ENCODE measurements at regions not wholly inside any gene's neighbourhood (a gene's known extent, or its start where the extent isn't known, plus 50 kb on each side); places are given as distances from the start of the nearest gene placed in this dataset.

GRCh38 chr2:118197011-118197675 lies 108.9 kb downstream of the INSIG2 start:
- no peak for DNase-seq (ENCODE audit: low spot score)

DNA sequence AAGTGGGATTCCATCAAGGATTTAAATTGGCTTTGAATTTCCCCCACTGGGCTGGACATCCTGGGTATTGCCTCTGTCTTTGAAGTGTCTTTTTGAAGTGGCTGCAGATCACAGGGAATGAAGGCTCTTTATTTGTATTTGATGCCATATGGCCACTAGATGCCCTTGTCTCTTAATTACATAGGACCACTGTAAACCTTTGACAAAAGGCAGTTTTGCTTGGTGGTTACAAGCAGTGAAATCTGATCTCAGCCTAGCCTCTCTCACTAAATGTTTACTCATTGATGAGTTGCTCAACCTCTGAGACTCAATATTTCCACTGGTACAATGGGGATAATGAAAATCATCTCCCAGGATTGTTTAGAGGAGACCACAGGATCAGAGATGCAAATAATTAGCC lies 102.2 kb downstream of the INSIG2 start:
- no TSS peak for BruUV-seq (replicated peaks)
- CTCF ChIA-PET = no interaction called here

More at GRCh38 chr2:118197011-118197675, 108.9 kb downstream of the INSIG2 start:
- intact Hi-C loops (cut with micrococcal nuclease; ENCODE audit: unreplicated experiment) = no loop called here
- no peaks in the 10 kb centered on the region for H3K4me1 ChIP-seq (ENCODE audit: insufficient read depth, low read length, poor library complexity, severe bottlenecking)
- no peak for TF ChIP-seq CTCF (conservative IDR thresholded peaks at IDR 0.05; ENCODE audit: low read depth, low read length)
- no peak for TF ChIP-seq EZH2 (IDR thresholded peaks at IDR 0.05; ENCODE audit: borderline replicate concordance, low read depth, low read length, poor library complexity, severe bottlenecking)
- H3K27ac ChIP-seq (ENCODE audit: low read depth, low read length, poor library complexity, severe bottlenecking) = no peak overlapping the region
- no peak overlapping the region for H3K4me3 ChIP-seq (ENCODE audit: low read depth, low read length, poor library complexity, severe bottlenecking)
- no peaks in the 10 kb centered on the region for H3K9me3 ChIP-seq (ENCODE audit: low read depth, low read length, poor library complexity, severe bottlenecking)
- no TSS peak for BruUV-seq (replicated peaks)
- ChIA-PET POLR2A (ENCODE audit: low non-redundant PET) (interaction anchor here (0.6 kb wide), 1 partner anchor 28 kb away, joined by 4 read pairs; no protein-coding TSS in a partner anchor), CTCF (no interaction called here)
- no peaks in the 10 kb centered on the region for H3K27me3 ChIP-seq (replicated peaks; ENCODE audit: insufficient read depth, low read depth, low read length, poor library complexity)
- H3K36me3 ChIP-seq (ENCODE audit: insufficient read depth, low read length, poor library complexity, severe bottlenecking) = no peaks in the 10 kb centered on the region

DNA sequence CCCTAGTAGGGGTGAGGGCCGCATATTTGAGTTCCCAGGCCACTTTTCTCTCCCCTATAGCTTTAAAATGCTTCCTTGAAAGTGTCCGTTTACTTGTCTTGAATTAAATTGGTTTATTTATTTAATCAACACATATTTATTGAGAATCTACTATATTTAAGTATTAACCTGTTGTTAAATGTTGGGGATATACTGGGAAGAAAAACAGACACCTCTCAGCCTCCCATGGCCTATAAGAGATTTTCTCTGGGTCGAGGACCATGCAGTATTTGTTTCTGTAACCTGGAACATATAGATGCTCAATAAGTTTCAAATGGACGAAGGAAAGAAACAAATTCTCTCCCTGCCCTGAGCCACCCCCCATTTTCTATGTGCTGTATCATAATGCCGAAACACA lies 98.6 kb downstream of the INSIG2 start:
- no TSS peak for BruUV-seq (replicated peaks)
- H3K4me3 ChIP-seq (ENCODE audit: low read depth, low read length, poor library complexity, severe bottlenecking) = no peak overlapping the region
- POLR2A ChIA-PET (ENCODE audit: low non-redundant PET) = no interaction called here

More for the DNA sequence above, 102.2 kb downstream of the INSIG2 start:
- intact Hi-C loops (cut with micrococcal nuclease; ENCODE audit: unreplicated experiment) = no loop called here
- Histone ChIP-seq H3K36me3 (ENCODE audit: insufficient read depth, low read length, poor library complexity, severe bottlenecking) (no peaks in the 10 kb centered on the region), H3K27ac (ENCODE audit: low read depth, low read length, poor library complexity, severe bottlenecking) (no peak overlapping the region), H3K27me3 (replicated peaks; ENCODE audit: insufficient read depth, low read depth, low read length, poor library complexity) (no peaks in the 10 kb centered on the region), H3K9me3 (ENCODE audit: low read depth, low read length, poor library complexity, severe bottlenecking) (no peaks in the 10 kb centered on the region), H3K4me3 (ENCODE audit: low read depth, low read length, poor library complexity, severe bottlenecking) (no peak overlapping the region), H3K4me1 (ENCODE audit: insufficient read depth, low read length, poor library complexity, severe bottlenecking) (no peaks in the 10 kb centered on the region)
- DNase-seq (ENCODE audit: low spot score) = no peak
- TF ChIP-seq CTCF (conservative IDR thresholded peaks at IDR 0.05; ENCODE audit: low read depth, low read length) (no peak), EZH2 (IDR thresholded peaks at IDR 0.05; ENCODE audit: borderline replicate concordance, low read depth, low read length, poor library complexity, severe bottlenecking) (no peak)
- POLR2A ChIA-PET (ENCODE audit: low non-redundant PET) = no interaction called here

More for the DNA sequence above, 98.6 kb downstream of the INSIG2 start:
- Histone ChIP-seq H3K27ac (ENCODE audit: low read depth, low read length, poor library complexity, severe bottlenecking) (no peak overlapping the region), H3K36me3 (ENCODE audit: insufficient read depth, low read length, poor library complexity, severe bottlenecking) (no peaks in the 10 kb centered on the region), H3K4me1 (ENCODE audit: insufficient read depth, low read length, poor library complexity, severe bottlenecking) (no peaks in the 10 kb centered on the region), H3K27me3 (replicated peaks; ENCODE audit: insufficient read depth, low read depth, low read length, poor library complexity) (no peaks in the 10 kb centered on the region), H3K9me3 (ENCODE audit: low read depth, low read length, poor library complexity, severe bottlenecking) (no peaks in the 10 kb centered on the region)
- DNase-seq (ENCODE audit: low spot score) = no peak
- intact Hi-C loops (cut with micrococcal nuclease; ENCODE audit: unreplicated experiment) = no loop called here
- CTCF ChIA-PET = no interaction called here
- TF ChIP-seq CTCF (conservative IDR thresholded peaks at IDR 0.05; ENCODE audit: low read depth, low read length) = no peak
- no peak for TF ChIP-seq EZH2 (IDR thresholded peaks at IDR 0.05; ENCODE audit: borderline replicate concordance, low read depth, low read length, poor library complexity, severe bottlenecking)

All from A673 (cell line).